Psoas muscle (tissue), 7 donors: ENCODE measurements at regions not wholly inside any gene's neighbourhood (a gene's known extent, or its start where the extent isn't known, plus 50 kb on each side); places are given as distances from the start of the nearest gene placed in this dataset.
A peak's percentile ranks its signal among the peaks of the same experiment; 100 is the strongest.

Experiments
- ATAC-seq, 4 donors: fragments of 200-7000 bp; cut with Tn5 transposase; one replicate each; pipeline ENCODE4 v1.9.1; 2020; ENCODE audit warnings: moderate library complexity in 3 of 4, mild to moderate bottlenecking in 2 of 4
- DNase-seq, 2 donors: peaks; one replicate each; pipeline ENCODE4 v3.0.0-alpha.2; 2020
- H3K27ac ChIP-seq: fragments of 200-600 bp; one replicate; pipeline ENCODE4 v1.8.0; 2022
- H3K27me3 ChIP-seq, 3 donors: fragments of 200-600 bp in 1 of 3; one replicate each; pipeline versions ENCODE4 v1.6.1 to v1.8.0; 2013 to 2022; ENCODE audit warnings: low read length in 2 of 3, mild to moderate bottlenecking in 2 of 3, moderate library complexity in 1 of 3; ENCODE audit not compliant: insufficient read depth in 3 of 3
- H3K36me3 ChIP-seq, 2 donors: fragments of 200-600 bp in 1 of 2; one replicate each; pipeline versions ENCODE4 v1.6.1 to v1.8.0; 2013 to 2022; ENCODE audit warnings: low read depth in 1 of 2, mild to moderate bottlenecking in 1 of 2, moderate library complexity in 1 of 2; ENCODE audit not compliant: insufficient read depth in 1 of 2
- H3K4me1 ChIP-seq: fragments of 200-600 bp; one replicate; pipeline ENCODE4 v1.8.0; 2022
- H3K4me3 ChIP-seq: fragments of 200-600 bp; one replicate; pipeline ENCODE4 v1.8.0; 2022; ENCODE audit warnings: mild to moderate bottlenecking
- H3K9me3 ChIP-seq: fragments of 200-600 bp; one replicate; pipeline ENCODE4 v1.8.0; 2022
- WGBS, 3 donors: extraction: QIAGEN DNeasy Blood & Tissue Kit; methylation state at CpG; one replicate each; pipeline versions ENCODE4 v1.1.6 to v1.1.7; 2013; 5-methylcytosine and 5-hydroxymethylcytosine counted together
- intact Hi-C, 2 donors: fragments of 100-400 bp; cut with DNase I; formaldehyde crosslinking; loops; one replicate each; pipeline versions ENCODE4 v1.11.0 to v1.14.2; 2022
- TF ChIP-seq, protein P1 (sequence below): fragments of 200-600 bp; IDR thresholded peaks from one replicate; pipeline ENCODE4 v1.8.0; 2022; ENCODE audit warnings: antibody characterized with exemption
- donor health status: healthy with polysubstance abuse.
- donor health status: DM: no; HTN: no; CAD: no; lungs with moderate emphysema.
- donor health status: Bipolar disorder and iron deficiency.
- donor health status: healthy.
- donor health status: DM: yes; HTN: yes; CAD: no.
- donor health status: DM: no; HTN: no; CAD: no.
- donor health status: DM: yes; HTN: yes; CAD: no.

DNA sequence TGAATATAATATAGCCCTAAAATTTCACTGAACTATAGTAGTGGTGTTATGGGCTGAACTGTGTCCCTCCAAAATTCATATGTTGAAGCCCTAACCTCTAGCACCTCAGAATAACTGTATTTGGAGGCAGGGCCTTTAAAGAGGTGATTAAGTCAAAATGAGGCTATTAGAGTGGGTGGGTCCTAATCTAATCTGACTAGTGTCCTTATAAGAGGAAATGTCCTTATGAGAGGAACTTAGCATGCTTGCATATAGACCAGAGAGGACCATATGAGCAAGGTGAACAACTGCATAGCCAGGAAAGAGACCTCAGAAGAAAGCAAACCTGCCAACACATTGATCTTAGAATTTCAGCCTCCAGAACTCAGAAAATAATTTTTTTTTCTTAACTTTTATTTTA lies 238.4 kb downstream of the ZEB2 start:
- Histone ChIP-seq H3K4me1 (no peaks in the 10 kb centered on the region), H3K27me3 (no peaks in the 10 kb centered on the region), H3K36me3 (no peaks in the 10 kb centered on the region), H3K4me3 (no peak overlapping the region), H3K9me3 (no peaks in the 10 kb centered on the region), H3K27ac (no peak overlapping the region)
- TF ChIP-seq, protein P1, sequence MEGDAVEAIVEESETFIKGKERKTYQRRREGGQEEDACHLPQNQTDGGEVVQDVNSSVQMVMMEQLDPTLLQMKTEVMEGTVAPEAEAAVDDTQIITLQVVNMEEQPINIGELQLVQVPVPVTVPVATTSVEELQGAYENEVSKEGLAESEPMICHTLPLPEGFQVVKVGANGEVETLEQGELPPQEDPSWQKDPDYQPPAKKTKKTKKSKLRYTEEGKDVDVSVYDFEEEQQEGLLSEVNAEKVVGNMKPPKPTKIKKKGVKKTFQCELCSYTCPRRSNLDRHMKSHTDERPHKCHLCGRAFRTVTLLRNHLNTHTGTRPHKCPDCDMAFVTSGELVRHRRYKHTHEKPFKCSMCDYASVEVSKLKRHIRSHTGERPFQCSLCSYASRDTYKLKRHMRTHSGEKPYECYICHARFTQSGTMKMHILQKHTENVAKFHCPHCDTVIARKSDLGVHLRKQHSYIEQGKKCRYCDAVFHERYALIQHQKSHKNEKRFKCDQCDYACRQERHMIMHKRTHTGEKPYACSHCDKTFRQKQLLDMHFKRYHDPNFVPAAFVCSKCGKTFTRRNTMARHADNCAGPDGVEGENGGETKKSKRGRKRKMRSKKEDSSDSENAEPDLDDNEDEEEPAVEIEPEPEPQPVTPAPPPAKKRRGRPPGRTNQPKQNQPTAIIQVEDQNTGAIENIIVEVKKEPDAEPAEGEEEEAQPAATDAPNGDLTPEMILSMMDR: no peak
- ATAC-seq: no peak
- intact Hi-C loops: no loop called here
- no peak for DNase-seq

DNA sequence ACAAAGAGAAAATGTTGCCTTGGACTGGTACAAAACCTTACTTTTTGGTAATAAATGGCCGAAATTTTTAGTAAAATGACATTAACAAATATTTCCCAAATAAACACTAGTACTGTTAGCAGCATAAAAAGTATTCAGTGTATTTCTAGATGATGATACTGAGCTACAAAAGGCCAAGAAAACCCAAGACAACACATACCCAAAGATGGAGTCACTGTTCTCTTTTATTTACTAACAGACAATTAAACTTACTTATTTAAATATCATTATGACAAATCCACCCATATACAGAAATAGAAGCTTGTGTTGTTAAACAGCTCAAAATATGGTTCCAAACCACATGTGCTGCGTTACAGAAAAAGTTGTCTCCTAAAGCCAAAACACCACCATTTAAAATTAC lies 239.9 kb downstream of the ZEB2 start:
- H3K4me3 ChIP-seq: no peak overlapping the region
- no peak for DNase-seq
- H3K9me3 ChIP-seq: no peaks in the 10 kb centered on the region
- peaks cover 8% of the 10 kb centered on the region for H3K4me1 ChIP-seq
- no peaks in the 10 kb centered on the region for H3K36me3 ChIP-seq
- intact Hi-C loops: no loop called here
- TF ChIP-seq, protein P1: no peak
- H3K27me3 ChIP-seq: no peaks in the 10 kb centered on the region
- ATAC-seq: no peak
- H3K27ac ChIP-seq: no peak overlapping the region
- WGBS, 3 donors: 84 to 89% (median 87%) methylated on average over 2 of the region's 2 CpGs

GRCh38 chr2:144279165-144279564 lies 240.8 kb downstream of the ZEB2 start:
- WGBS, 3 donors: 90 to 96% (median 94%) methylated on average over 3 of the region's 3 CpGs
- H3K27ac ChIP-seq: no peak overlapping the region
- ATAC-seq (no peak), DNase-seq (no peak)
- no peaks in the 10 kb centered on the region for H3K36me3 ChIP-seq
- H3K9me3 ChIP-seq: no peaks in the 10 kb centered on the region
- peaks cover 8% of the 10 kb centered on the region for H3K4me1 ChIP-seq
- intact Hi-C loops: no loop called here
- H3K4me3 ChIP-seq: no peak overlapping the region
- no peaks in the 10 kb centered on the region for H3K27me3 ChIP-seq
- TF ChIP-seq, protein P1: no peak

DNA sequence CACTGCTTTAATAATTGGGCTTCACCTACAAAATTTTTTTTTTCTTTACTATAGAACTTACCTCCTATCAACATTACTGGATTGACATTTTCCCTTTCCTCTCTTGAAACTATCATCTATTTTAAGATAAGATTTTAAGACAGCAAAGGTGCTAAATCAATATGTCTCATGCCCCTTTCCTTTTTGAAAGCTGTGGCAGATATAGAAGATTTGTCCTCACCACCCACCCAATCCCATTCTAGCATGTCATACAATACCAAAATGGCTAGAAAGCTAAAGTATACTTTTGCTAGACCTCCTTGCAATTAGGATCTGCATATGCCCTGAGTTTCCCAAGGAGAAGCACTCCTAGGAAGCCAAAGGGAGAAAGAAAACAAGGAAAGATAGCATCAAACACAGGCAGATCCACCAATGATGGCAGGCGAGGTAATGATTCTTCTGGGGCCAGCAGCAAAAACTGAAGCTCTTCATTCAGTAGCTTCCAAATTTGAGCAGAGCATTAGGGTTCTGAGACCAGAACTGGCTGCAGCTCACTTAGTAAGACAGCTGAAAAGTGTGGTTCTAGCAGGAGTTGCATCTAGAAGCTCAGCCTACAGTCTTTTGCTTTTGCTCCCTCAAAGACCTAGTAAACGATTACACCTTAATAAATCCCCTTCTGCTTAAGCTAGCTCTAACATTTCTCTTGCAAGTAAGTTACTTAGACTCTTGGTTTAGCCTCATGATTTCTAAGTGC lies 242.1 kb downstream of the ZEB2 start:
- TF ChIP-seq, protein P1: no peak
- Histone ChIP-seq H3K4me3 (no peak overlapping the region), H3K4me1 (peaks cover 8% of the 10 kb centered on the region), H3K27ac (no peak overlapping the region), H3K27me3 (no peaks in the 10 kb centered on the region), H3K36me3 (no peaks in the 10 kb centered on the region), H3K9me3 (no peaks in the 10 kb centered on the region)
- ATAC-seq (no peak), DNase-seq (no peak)
- intact Hi-C loops: no loop called here
- 84 to 98% (median 89%) methylated on average over 2 of the region's 2 CpGs for WGBS, 3 donors

- Histone ChIP-seq H3K9me3 (no peaks in the 10 kb centered on the region), H3K27ac (no peak overlapping the region), H3K4me3 (no peak overlapping the region), H3K4me1 (peaks cover 23% of the 10 kb centered on the region), H3K27me3 (no peaks in the 10 kb centered on the region), H3K36me3 (no peaks in the 10 kb centered on the region)
- TF ChIP-seq, protein P1: no peak
- ATAC-seq (peak; percentile 30 to 73 (median 69)), DNase-seq (no peak)
- intact Hi-C loops: no loop called here
Measured at GRCh38 chr2:144275340-144275739, 244.6 kb downstream of the ZEB2 start.
